Colonic mucosa (tissue), 4 donors: ENCODE measurements at regions not wholly inside any gene's neighbourhood (a gene's known extent, or its start where the extent isn't known, plus 50 kb on each side); places are given as distances from the start of the nearest gene placed in this dataset.

Source experiments
- DNase-seq: peaks from one replicate; pipeline ENCODE4 v3.0.0-alpha.2; 2020
- H3K27ac ChIP-seq: fragments of 200-600 bp; one replicate; pipeline ENCODE4 v1.8.0; 2021
- H3K27me3 ChIP-seq: fragments of 200-600 bp; one replicate; pipeline ENCODE4 v1.8.0; 2021
- H3K36me3 ChIP-seq: fragments of 200-600 bp; one replicate; pipeline ENCODE4 v1.8.0; 2021
- H3K4me1 ChIP-seq: fragments of 200-600 bp; one replicate; pipeline ENCODE4 v1.8.0; 2021; ENCODE audit warnings: mild to moderate bottlenecking
- H3K4me3 ChIP-seq: fragments of 200-600 bp; one replicate; pipeline ENCODE4 v1.8.0; 2021
- H3K9ac ChIP-seq, 2 donors: one replicate each; pipeline ENCODE4 v1.7.0; 2013; ENCODE audit warnings: control low read depth in 2 of 2, low read depth in 2 of 2, low read length in 2 of 2
- H3K9me3 ChIP-seq: fragments of 200-600 bp; one replicate; pipeline ENCODE4 v1.8.0; 2021
- intact Hi-C: fragments of 100-400 bp; cut with DNase I; formaldehyde crosslinking; loops from one replicate; pipeline ENCODE4 v1.14.1; 2022
- TF ChIP-seq, protein P1 (sequence below): fragments of 200-600 bp; IDR thresholded peaks from one replicate; pipeline ENCODE4 v1.8.0; 2022; ENCODE audit warnings: antibody characterized with exemption, mild to moderate bottlenecking
- donor health status: healthy.
- donor health status: DM: no; HTN: no; CAD: no.
- donor health status: DM: no; HTN: no; CAD: no.

DNA sequence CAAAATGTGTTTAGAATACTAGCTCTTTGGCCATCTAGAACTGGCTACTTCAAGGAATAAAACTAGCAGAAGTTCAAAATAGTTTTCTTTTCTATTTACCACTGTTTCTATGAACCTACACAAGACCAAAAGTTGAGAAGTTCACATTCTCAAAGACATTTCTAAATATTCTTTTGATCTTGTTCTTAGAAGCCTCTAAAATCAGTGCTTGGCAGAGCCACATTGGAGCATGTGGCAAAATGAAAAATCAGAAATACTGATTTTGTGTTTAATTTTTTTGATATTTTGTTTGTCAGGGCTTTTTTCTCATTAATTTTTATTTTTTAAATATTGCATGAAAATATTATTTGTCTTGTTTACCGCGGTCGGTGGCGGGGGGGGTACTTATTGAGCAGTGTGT, 853.8 kb upstream of the INTU start:
- TF ChIP-seq, protein P1, sequence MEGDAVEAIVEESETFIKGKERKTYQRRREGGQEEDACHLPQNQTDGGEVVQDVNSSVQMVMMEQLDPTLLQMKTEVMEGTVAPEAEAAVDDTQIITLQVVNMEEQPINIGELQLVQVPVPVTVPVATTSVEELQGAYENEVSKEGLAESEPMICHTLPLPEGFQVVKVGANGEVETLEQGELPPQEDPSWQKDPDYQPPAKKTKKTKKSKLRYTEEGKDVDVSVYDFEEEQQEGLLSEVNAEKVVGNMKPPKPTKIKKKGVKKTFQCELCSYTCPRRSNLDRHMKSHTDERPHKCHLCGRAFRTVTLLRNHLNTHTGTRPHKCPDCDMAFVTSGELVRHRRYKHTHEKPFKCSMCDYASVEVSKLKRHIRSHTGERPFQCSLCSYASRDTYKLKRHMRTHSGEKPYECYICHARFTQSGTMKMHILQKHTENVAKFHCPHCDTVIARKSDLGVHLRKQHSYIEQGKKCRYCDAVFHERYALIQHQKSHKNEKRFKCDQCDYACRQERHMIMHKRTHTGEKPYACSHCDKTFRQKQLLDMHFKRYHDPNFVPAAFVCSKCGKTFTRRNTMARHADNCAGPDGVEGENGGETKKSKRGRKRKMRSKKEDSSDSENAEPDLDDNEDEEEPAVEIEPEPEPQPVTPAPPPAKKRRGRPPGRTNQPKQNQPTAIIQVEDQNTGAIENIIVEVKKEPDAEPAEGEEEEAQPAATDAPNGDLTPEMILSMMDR: no peak
- Histone ChIP-seq H3K36me3 (no peaks in the 10 kb centered on the region), H3K9ac (no peak overlapping the region), H3K4me3 (no peak overlapping the region), H3K27me3 (no peaks in the 10 kb centered on the region), H3K4me1 (no peaks in the 10 kb centered on the region), H3K9me3 (no peaks in the 10 kb centered on the region), H3K27ac (no peak overlapping the region)
- no peak for DNase-seq
- intact Hi-C loops: no loop called here

- TF ChIP-seq, protein P1: no peak
- H3K9ac ChIP-seq: no peak overlapping the region
- H3K4me3 ChIP-seq: no peak overlapping the region
- no peaks in the 10 kb centered on the region for H3K4me1 ChIP-seq
- no peaks in the 10 kb centered on the region for H3K27me3 ChIP-seq
- no peaks in the 10 kb centered on the region for H3K9me3 ChIP-seq
- DNase-seq: no peak
- no peak overlapping the region for H3K27ac ChIP-seq
- H3K36me3 ChIP-seq: no peaks in the 10 kb centered on the region
- intact Hi-C loops: no loop called here
Observed at GRCh38 chr4:126779436-126780166, 853.2 kb upstream of the INTU start.

GRCh38 chr4:126783191-126783590, 849.6 kb upstream of the INTU start:
- no peaks in the 10 kb centered on the region for H3K27me3 ChIP-seq
- no peaks in the 10 kb centered on the region for H3K4me1 ChIP-seq
- intact Hi-C loops: no loop called here
- no peak overlapping the region for H3K9ac ChIP-seq
- no peak overlapping the region for H3K4me3 ChIP-seq
- H3K27ac ChIP-seq: no peak overlapping the region
- TF ChIP-seq, protein P1: no peak
- H3K9me3 ChIP-seq: no peaks in the 10 kb centered on the region
- no peak for DNase-seq
- no peaks in the 10 kb centered on the region for H3K36me3 ChIP-seq

DNA sequence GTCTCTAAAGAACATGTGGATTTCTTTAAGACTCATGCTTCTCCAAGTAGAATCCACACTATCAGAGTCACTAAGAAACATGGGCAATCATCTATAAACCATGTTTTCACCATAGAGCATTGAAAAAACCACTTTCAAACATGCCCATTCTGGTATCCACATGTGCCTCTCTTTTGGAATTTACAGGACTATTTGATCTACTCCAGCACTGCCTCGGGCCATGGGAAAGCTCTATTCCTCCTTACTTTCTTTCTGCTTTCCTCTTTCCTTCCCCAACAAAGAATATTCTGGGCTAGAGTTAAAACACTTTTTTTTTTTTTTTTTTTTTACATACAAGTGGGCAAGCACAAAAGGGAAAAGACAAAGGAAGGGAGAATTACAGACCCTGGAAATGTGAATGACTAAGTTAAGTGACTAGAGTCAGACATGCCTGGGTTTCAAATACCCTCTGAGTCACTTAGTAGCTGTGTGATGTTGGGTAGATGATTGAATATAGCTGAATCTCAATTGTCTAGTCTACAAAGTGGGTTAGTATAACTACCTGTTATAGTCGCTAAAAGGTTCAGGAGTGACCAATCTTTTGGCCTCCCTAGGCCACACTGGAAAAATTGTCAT, 847.7 kb upstream of the INTU start:
- TF ChIP-seq, protein P1: no peak
- H3K27me3 ChIP-seq: no peaks in the 10 kb centered on the region
- DNase-seq: no peak
- no peaks in the 10 kb centered on the region for H3K9me3 ChIP-seq
- H3K4me1 ChIP-seq: no peaks in the 10 kb centered on the region
- H3K4me3 ChIP-seq: no peak overlapping the region
- no peak overlapping the region for H3K27ac ChIP-seq
- intact Hi-C loops: no loop called here
- no peak overlapping the region for H3K9ac ChIP-seq
- no peaks in the 10 kb centered on the region for H3K36me3 ChIP-seq

DNA sequence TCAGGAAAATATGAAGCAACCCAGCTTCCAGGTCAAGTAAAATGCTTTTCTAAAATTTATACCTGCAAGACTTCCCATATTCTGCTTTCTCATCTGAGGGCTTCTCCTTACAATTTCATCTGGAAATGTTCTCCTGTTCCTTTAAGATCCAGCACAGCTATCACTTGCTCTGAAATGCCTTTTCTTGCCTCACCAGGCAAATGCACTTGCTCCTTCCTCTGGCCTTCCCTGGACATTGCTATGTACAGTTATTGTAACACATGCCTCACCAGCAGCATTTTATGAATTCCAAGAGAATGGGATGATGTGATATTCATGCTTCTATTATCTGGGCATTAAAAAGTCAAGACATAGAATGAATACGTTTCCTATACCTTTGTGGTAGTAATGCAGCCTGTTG, 842.1 kb upstream of the INTU start:
- TF ChIP-seq, protein P1: no peak
- no peak overlapping the region for H3K9ac ChIP-seq
- no peaks in the 10 kb centered on the region for H3K27me3 ChIP-seq
- H3K27ac ChIP-seq: no peak overlapping the region
- H3K36me3 ChIP-seq: no peaks in the 10 kb centered on the region
- no peaks in the 10 kb centered on the region for H3K4me1 ChIP-seq
- no peak for DNase-seq
- no peaks in the 10 kb centered on the region for H3K9me3 ChIP-seq
- intact Hi-C loops: no loop called here
- H3K4me3 ChIP-seq: no peak overlapping the region
